Caco-2 (cell line): ENCODE measurements at regions not wholly inside any gene's neighbourhood (a gene's known extent, or its start where the extent isn't known, plus 50 kb on each side); places are given as distances from the start of the nearest gene placed in this dataset.

Experiments
- BruUV-seq: library from RNA; stranded (reverse); fragments of 400-500 nt; replicated peaks from 2 replicates; lab custom pipeline; 2021; lab: Mats Ljungman, UMichigan
- CTCF ChIA-PET: fragments of 300-600 bp; sonication (Branson Sonifier 250); formaldehyde crosslinking; loops from one replicate; lab custom pipeline; 2022; ENCODE audit warnings: antibody characterized with exemption; lab: Charles Lee
- POLR2A ChIA-PET: fragments of 300-600 bp; sonication (Branson Sonifier 250); formaldehyde crosslinking; loops from one replicate; lab custom pipeline; 2022; ENCODE audit warnings: antibody characterized with exemption; lab: Charles Lee
- DNase-seq, 2 experiments: peaks; one replicate each; pipeline versions ENCODE4 v3.0.0 to v3.0.0-alpha.2; 2020 to 2022
- H3K27me3 ChIP-seq: replicated peaks from 2 replicates; pipeline ENCODE4 v1.6.0; 2011; ENCODE audit warnings: low read length; ENCODE audit not compliant: control insufficient read depth, insufficient read depth
- H3K36me3 ChIP-seq: 2 replicates; pipeline ENCODE4 v1.5.1; 2011; ENCODE audit warnings: low read length; ENCODE audit not compliant: control insufficient read depth, insufficient read depth
- H3K4me1 ChIP-seq: fragments of 250-450 bp; sonication (Bioruptor Pico); 2 replicates; pipeline ENCODE4 v1.5.1; 2020; ENCODE audit warnings: mild to moderate bottlenecking
- H3K4me3 ChIP-seq: 2 replicates; pipeline ENCODE4 v1.5.1; 2011; ENCODE audit warnings: low read depth, mild to moderate bottlenecking, control low read depth, low read length
- H3K9me3 ChIP-seq: fragments of 250-450 bp; sonication (Bioruptor Pico); 2 replicates; pipeline ENCODE4 v1.5.1; 2020; ENCODE audit warnings: mild to moderate bottlenecking, moderate library complexity
- H3K27ac Mint-ChIP-seq: one replicate; pipeline ENCODE4 v1.8.0; 2022; ENCODE audit warnings: mixed read lengths; ENCODE audit not compliant: unreplicated experiment
- H3K27me3 Mint-ChIP-seq: one replicate; pipeline ENCODE4 v1.8.0; 2022; ENCODE audit warnings: mixed read lengths; ENCODE audit not compliant: insufficient read depth, unreplicated experiment
- H3K36me3 Mint-ChIP-seq: one replicate; pipeline ENCODE4 v1.8.0; 2022; ENCODE audit warnings: mild to moderate bottlenecking, mixed read lengths; ENCODE audit not compliant: insufficient read depth, unreplicated experiment
- H3K4me1 Mint-ChIP-seq: one replicate; pipeline ENCODE4 v1.8.0; 2022; ENCODE audit warnings: low read depth, mixed read lengths; ENCODE audit not compliant: unreplicated experiment
- H3K4me3 Mint-ChIP-seq: one replicate; pipeline ENCODE4 v1.8.0; 2022; ENCODE audit warnings: mild to moderate bottlenecking, moderate library complexity, mixed read lengths; ENCODE audit not compliant: unreplicated experiment
- H3K9me3 Mint-ChIP-seq: one replicate; pipeline ENCODE4 v1.8.0; 2022; ENCODE audit warnings: mixed read lengths; ENCODE audit not compliant: unreplicated experiment
- CTCF ChIP-seq, 2 experiments: fragments of 200-600 bp in 1 of 2; IDR thresholded peaks; 1 replicate in 1 of 2; 2 replicates in 1 of 2; pipeline versions ENCODE4 v1.5.1 to v1.8.0; 2011 to 2022; ENCODE audit warnings: antibody characterized with exemption in 1 of 2, control low read depth in 1 of 2, inconsistent platforms in 1 of 2, low read depth in 1 of 2, low read length in 1 of 2, mild to moderate bottlenecking in 1 of 2, moderate library complexity in 1 of 2; ENCODE audit not compliant: insufficient read depth in 1 of 2, severe bottlenecking in 1 of 2, unreplicated experiment in 1 of 2
- intact Hi-C: fragments of 100-400 bp; cut with micrococcal nuclease; formaldehyde crosslinking; loops from one replicate; pipeline ENCODE4 v1.10.0; 2022; ENCODE audit not compliant: unreplicated experiment

DNA sequence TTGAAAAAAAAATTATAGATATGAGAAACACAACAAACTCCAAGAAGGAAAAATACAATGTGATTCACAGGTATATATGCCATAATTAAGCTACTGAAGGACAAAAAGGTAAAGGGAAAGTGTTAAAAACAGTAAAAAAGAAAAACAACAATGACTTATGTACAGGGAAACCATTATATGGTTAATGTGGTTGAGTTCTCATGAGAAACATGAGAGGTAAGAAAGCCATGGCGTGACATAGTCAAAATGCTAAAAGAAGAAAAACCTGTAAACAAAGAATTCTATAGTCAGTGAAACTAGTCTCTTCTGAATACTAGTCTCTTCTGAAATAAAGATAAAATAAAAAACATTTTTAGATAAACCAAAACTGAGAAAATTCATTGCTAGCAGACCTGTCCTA, 109.1 kb downstream of the NEDD1 start:
- no peaks in the 10 kb centered on the region for H3K4me1 ChIP-seq
- BruUV-seq, result no TSS peak
- Mint-ChIP-seq H3K36me3 (no peaks in the 10 kb centered on the region), H3K9me3 (peaks cover 24% of the 10 kb centered on the region), H3K4me1 (no peaks in the 10 kb centered on the region), H3K4me3 (no peak overlapping the region), H3K27ac (no peak overlapping the region), H3K27me3 (no peaks in the 10 kb centered on the region)
- no peaks in the 10 kb centered on the region for H3K27me3 ChIP-seq
- no peaks in the 10 kb centered on the region for H3K9me3 ChIP-seq
- CTCF ChIA-PET, result no interaction called here
- TF ChIP-seq CTCF (IDR thresholded peaks at IDR 0.05; ENCODE audit: insufficient read depth in 1 of 2, low read depth in 1 of 2, low read length in 1 of 2, severe bottlenecking in 1 of 2, unreplicated experiment in 1 of 2), result no peak
- no peaks in the 10 kb centered on the region for H3K36me3 ChIP-seq
- POLR2A ChIA-PET, result no interaction called here
- no peak overlapping the region for H3K4me3 ChIP-seq
- intact Hi-C loops, result no loop called here
- DNase-seq, result no peak

DNA sequence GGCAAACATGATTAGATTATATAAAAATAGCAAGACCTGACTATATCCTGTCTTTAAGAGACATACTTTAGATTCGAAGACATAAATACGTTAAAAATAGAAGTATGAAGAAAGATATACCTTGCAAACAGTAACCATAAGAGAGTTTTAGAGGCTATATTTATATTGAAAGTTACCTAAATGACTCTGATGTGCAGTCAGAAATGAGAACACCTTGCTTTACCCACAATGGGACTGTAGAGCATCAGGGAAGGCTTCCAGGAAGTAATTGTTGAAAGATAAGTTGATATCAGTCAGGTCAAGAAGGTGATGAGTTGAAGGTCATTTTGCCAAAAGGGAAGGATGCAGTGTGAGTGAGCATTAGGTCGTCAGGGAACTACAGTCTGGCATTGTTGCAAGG, 110.2 kb downstream of the NEDD1 start:
- no peaks in the 10 kb centered on the region for H3K27me3 Mint-ChIP-seq
- H3K4me1 Mint-ChIP-seq, result no peaks in the 10 kb centered on the region
- ChIA-PET CTCF (no interaction called here), POLR2A (no interaction called here)
- no peak for TF ChIP-seq CTCF (IDR thresholded peaks at IDR 0.05; ENCODE audit: insufficient read depth in 1 of 2, low read depth in 1 of 2, low read length in 1 of 2, severe bottlenecking in 1 of 2, unreplicated experiment in 1 of 2)
- no peaks in the 10 kb centered on the region for H3K27me3 ChIP-seq
- H3K9me3 Mint-ChIP-seq, result peaks cover 24% of the 10 kb centered on the region
- no peaks in the 10 kb centered on the region for H3K36me3 ChIP-seq
- H3K4me3 Mint-ChIP-seq, result no peak overlapping the region
- H3K36me3 Mint-ChIP-seq, result no peaks in the 10 kb centered on the region
- H3K9me3 ChIP-seq, result no peaks in the 10 kb centered on the region
- no peaks in the 10 kb centered on the region for H3K4me1 ChIP-seq
- DNase-seq, result no peak
- no peak overlapping the region for H3K4me3 ChIP-seq
- H3K27ac Mint-ChIP-seq, result no peak overlapping the region
- BruUV-seq, result no TSS peak
- intact Hi-C loops, result no loop called here

- H3K4me1 ChIP-seq, result no peaks in the 10 kb centered on the region
- H3K36me3 ChIP-seq, result no peaks in the 10 kb centered on the region
- H3K9me3 ChIP-seq, result no peaks in the 10 kb centered on the region
- no peaks in the 10 kb centered on the region for H3K9me3 Mint-ChIP-seq
- no peak overlapping the region for H3K4me3 Mint-ChIP-seq
- ChIA-PET CTCF (no interaction called here), POLR2A (no interaction called here)
- no peaks in the 10 kb centered on the region for H3K36me3 Mint-ChIP-seq
- no TSS peak for BruUV-seq
- no peak overlapping the region for H3K27ac Mint-ChIP-seq
- no peak for DNase-seq
- no peak overlapping the region for H3K4me3 ChIP-seq
- no peak for TF ChIP-seq CTCF (IDR thresholded peaks at IDR 0.05; ENCODE audit: insufficient read depth in 1 of 2, low read depth in 1 of 2, low read length in 1 of 2, severe bottlenecking in 1 of 2, unreplicated experiment in 1 of 2)
- H3K27me3 ChIP-seq, result no peaks in the 10 kb centered on the region
- no peaks in the 10 kb centered on the region for H3K4me1 Mint-ChIP-seq
- intact Hi-C loops, result no loop called here
- no peaks in the 10 kb centered on the region for H3K27me3 Mint-ChIP-seq
These were observed 115.6 kb downstream of the NEDD1 start for GRCh38 chr12:97022536-97023230.
